Adrenal gland (tissue), 9 donors: ENCODE measurements at regions not wholly inside any gene's neighbourhood (a gene's known extent, or its start where the extent isn't known, plus 50 kb on each side); places are given as distances from the start of the nearest gene placed in this dataset.
"Not testable (repeated sequence)": the region's sequence is repeated elsewhere in the genome, so short reads cannot be mapped to it uniquely, and the experiment has no call there.

Experiments
- DNase-seq, 7 donors: peaks; one replicate each; pipeline ENCODE4 v3.0.0-alpha.2; 2019 to 2020
- H3K27ac ChIP-seq, 5 donors: fragments of 200-600 bp; sonication (generic) in 4 of 5; 1 replicate in 3 of 5; 2 replicates in 2 of 5; pipeline versions ENCODE4 v1.5.1 to v1.8.0; 2016 to 2020; ENCODE audit warnings: mild to moderate bottlenecking in 1 of 5
- H3K27me3 ChIP-seq: fragments of 200-600 bp; 2 replicates; pipeline ENCODE4 v1.8.0; 2021
- H3K36me3 ChIP-seq, 2 donors: fragments of 200-600 bp; replicated peaks in 1 of 2; 1 replicate in 1 of 2; 2 replicates in 1 of 2; pipeline versions ENCODE4 v1.5.1 to v1.8.0; 2018 to 2022
- H3K4me1 ChIP-seq, 2 donors: fragments of 200-600 bp; replicated peaks in 1 of 2; 1 replicate in 1 of 2; 2 replicates in 1 of 2; pipeline versions ENCODE4 v1.5.1 to v1.8.0; 2018 to 2021
- H3K4me3 ChIP-seq, 4 donors: fragments of 200-600 bp; sonication (generic) in 3 of 4; one replicate each; pipeline ENCODE4 v1.5.1; 2016 to 2018
- H3K9me3 ChIP-seq, 3 donors: fragments of 200-600 bp; sonication (generic) in 1 of 3; replicated peaks in 1 of 3; 1 replicate in 2 of 3; 2 replicates in 1 of 3; pipeline versions ENCODE4 v1.5.1 to v1.8.0; 2016 to 2021
- POLR2A ChIP-seq, 2 donors: fragments of 450-650 bp; IDR thresholded peaks; one replicate each; pipeline ENCODE4 v1.6.1; 2017; ENCODE audit warnings: antibody characterized with exemption in 2 of 2, mild to moderate bottlenecking in 2 of 2, moderate library complexity in 1 of 2
- WGBS, 4 donors: extraction: QIAGEN DNeasy Blood & Tissue Kit in 2 of 4; methylation state at CpG; one replicate each; pipeline versions ENCODE4 v1.1.5 to v1.1.7; 2013 to 2017; 5-methylcytosine and 5-hydroxymethylcytosine counted together
- intact Hi-C, 2 donors: fragments of 100-400 bp; cut with DNase I; formaldehyde crosslinking; loops; one replicate each; pipeline versions ENCODE4 v1.14.1 to v1.15.0; 2022 to 2023
- TF ChIP-seq, protein P1 (sequence below), 6 experiments: fragments of 450-650 bp in 4 of 6; fragments of 200-600 bp in 2 of 6; sonication (generic) in 1 of 6; IDR thresholded peaks; 1 replicate in 5 of 6; 2 replicates in 1 of 6; pipeline versions ENCODE4 v1.5.1 to v1.8.0; 2016 to 2021; ENCODE audit warnings: antibody characterized with exemption in 6 of 6, mild to moderate bottlenecking in 2 of 6, moderate library complexity in 1 of 6
- donor health status: healthy with polysubstance abuse.
- donor health status: Bipolar disorder and iron deficiency.
- donor health status: DM: yes; HTN: yes; CAD: no.
- donor health status: DM: no; HTN: no; CAD: no.
- donor health status: DM: no; HTN: no; CAD: no.

DNA sequence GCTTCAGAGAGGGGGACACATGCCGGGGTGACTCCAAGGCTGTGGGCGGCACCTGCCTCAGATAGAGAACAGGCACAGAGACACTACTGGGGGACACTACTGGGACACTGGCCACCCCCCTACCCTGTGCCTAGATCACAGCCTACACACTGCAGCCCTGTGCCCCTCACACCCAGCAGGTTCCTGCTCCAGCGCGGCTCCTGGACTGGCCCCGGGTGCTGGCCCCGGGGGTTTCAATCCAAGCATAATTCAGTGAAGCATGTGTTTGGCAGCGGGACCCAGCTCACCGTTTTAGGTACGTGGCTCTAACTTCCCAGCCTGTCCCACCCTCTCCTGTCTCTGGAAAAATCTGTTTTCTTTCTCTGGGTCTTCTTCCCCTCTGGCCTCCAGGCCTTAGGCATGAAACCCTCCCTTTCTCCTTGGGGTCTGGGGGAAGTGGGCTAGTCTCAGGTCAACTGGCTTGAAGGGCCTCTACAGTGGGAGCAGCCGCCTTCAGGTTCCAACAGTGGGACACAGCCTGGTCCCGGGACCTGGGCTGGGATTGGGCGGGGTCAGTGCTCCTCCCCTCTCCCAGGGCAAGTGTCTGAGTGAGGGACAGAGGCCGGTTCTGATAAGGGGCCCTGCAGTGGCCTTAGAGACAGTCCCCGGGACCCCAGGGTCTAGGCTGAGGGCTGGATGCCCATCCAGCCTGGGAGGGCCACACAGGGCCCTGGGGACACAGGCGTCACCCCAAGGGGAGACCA, 98.8 kb downstream of the CRYBB2 start:
- Histone ChIP-seq H3K36me3 (no peaks in the 10 kb centered on the region), H3K4me1 (no peaks in the 10 kb centered on the region), H3K4me3 (no peak overlapping the region), H3K9me3 (no peaks in the 10 kb centered on the region), H3K27ac (no peak overlapping the region), H3K27me3 (no peaks in the 10 kb centered on the region)
- intact Hi-C loops, result no loop called here
- DNase-seq, result no peak
- TF ChIP-seq, protein P1, sequence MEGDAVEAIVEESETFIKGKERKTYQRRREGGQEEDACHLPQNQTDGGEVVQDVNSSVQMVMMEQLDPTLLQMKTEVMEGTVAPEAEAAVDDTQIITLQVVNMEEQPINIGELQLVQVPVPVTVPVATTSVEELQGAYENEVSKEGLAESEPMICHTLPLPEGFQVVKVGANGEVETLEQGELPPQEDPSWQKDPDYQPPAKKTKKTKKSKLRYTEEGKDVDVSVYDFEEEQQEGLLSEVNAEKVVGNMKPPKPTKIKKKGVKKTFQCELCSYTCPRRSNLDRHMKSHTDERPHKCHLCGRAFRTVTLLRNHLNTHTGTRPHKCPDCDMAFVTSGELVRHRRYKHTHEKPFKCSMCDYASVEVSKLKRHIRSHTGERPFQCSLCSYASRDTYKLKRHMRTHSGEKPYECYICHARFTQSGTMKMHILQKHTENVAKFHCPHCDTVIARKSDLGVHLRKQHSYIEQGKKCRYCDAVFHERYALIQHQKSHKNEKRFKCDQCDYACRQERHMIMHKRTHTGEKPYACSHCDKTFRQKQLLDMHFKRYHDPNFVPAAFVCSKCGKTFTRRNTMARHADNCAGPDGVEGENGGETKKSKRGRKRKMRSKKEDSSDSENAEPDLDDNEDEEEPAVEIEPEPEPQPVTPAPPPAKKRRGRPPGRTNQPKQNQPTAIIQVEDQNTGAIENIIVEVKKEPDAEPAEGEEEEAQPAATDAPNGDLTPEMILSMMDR (IDR thresholded peaks at IDR 0.05), result no peak
- no peak for TF ChIP-seq POLR2A (IDR thresholded peaks at IDR 0.05)
- WGBS, 4 donors, result 80 to 89% (median 87%) methylated on average over 3 to 15 of the region's 15 CpGs

DNA sequence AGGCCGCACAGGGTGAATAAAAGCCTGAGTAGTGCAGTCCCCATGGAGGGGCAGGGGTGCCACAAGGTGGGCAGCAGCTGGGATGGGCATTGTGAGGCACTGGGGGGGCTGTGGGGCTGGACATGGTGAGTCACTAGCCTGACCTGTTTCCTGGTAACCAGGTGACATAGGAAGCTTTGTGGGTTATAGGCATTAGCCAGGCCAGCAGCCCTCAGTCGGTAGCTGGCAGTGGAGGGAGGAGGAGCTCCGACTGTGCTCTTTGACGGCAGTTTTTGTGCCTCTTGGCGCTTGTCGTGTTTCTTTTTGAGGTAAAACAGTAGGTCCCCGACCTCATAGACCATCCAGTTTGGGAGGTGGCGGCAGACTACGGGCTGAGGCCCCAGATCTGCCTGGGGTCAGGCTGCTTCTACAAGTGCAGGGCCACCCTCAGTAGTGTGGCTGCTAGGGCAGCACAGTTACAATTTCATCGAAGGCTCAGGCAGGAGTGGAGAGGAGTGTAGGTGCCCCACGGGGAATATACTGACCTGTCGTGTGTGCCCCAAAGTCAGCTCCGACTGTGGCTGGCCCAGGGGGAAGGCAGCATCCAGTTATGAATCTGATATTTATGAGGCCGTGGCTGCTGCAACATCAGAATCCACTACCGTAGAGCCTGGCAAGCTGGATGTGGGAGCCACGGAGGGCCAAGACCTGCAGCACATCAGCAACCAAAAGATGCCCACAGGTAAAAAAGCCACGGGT, 107.7 kb downstream of the CRYBB2 start:
- TF ChIP-seq, protein P1 (IDR thresholded peaks at IDR 0.05), result no peak
- TF ChIP-seq POLR2A (IDR thresholded peaks at IDR 0.05), result no peak
- Histone ChIP-seq H3K27me3 (no peaks in the 10 kb centered on the region), H3K36me3 (no peaks in the 10 kb centered on the region), H3K4me3 (no peak overlapping the region), H3K27ac (no peak overlapping the region), H3K4me1 (no peaks in the 10 kb centered on the region), H3K9me3 (no peaks in the 10 kb centered on the region)
- DNase-seq, result no peak
- WGBS, 4 donors, result 77 to 85% (median 81%) methylated on average over 13 to 16 of the region's 17 CpGs
- intact Hi-C loops, result no loop called here

DNA sequence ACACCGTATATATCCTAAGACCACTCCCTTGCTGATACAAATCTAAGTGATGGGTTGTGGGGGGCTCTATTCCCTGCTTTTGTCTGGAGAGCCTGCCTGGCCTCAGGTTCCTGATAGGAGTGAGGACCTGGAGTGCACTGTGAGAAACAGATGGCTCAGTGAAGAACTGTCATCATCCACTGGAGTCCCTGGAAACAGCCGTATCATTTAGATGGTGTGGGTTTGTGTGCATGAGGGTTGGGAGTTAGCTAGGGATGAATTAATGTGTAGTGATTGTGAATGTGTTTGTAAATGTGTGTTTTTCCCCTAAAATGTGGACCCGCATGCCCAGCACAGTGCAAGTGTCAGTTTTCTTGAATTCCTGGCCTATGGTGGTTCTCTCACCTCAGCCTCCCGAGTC, 111.6 kb downstream of the CRYBB2 start:
- no peaks in the 10 kb centered on the region for H3K4me1 ChIP-seq
- no peak overlapping the region for H3K27ac ChIP-seq
- H3K27me3 ChIP-seq, result no peaks in the 10 kb centered on the region
- intact Hi-C loops, result no loop called here
- DNase-seq, result no peak
- no peak for TF ChIP-seq POLR2A (IDR thresholded peaks at IDR 0.05)
- TF ChIP-seq, protein P1 (IDR thresholded peaks at IDR 0.05), result no peak
- H3K9me3 ChIP-seq, result no peaks in the 10 kb centered on the region
- no peaks in the 10 kb centered on the region for H3K36me3 ChIP-seq
- 82 to 89% (median 85%) methylated on average over 4 of the region's 4 CpGs for WGBS, 4 donors
- H3K4me3 ChIP-seq, result no peak overlapping the region

DNA sequence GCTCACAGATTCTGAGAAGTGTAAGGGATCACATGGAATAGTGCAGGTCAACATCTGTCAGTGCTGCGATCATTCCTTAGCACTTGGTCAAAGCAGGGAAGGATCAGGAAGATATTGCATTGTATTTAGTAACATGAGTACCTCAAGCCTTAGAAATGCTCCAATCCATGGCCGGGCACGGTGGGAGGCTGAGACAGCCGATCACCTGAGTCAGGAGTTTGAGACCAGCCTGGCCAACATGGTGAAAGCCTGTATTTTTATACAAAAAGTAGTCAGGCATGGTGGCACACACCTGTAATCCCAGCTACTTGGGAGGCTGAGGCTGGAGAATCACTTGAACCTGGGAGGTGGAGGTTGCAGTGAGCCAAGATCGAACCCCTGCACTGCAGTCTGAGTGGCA, 112.5 kb downstream of the CRYBB2 start:
- H3K27me3 ChIP-seq, H3K27ac ChIP-seq, H3K4me3 ChIP-seq, DNase-seq, intact Hi-C loops, H3K9me3 ChIP-seq, H3K4me1 ChIP-seq, H3K36me3 ChIP-seq: not testable (repeated sequence)
- WGBS, 4 donors, result 69 to 94% (median 89%) methylated on average over 5 of the region's 5 CpGs
